NCI-H748 (cell line): ENCODE measurements at regions not wholly inside any gene's neighbourhood (a gene's known extent, or its start where the extent isn't known, plus 50 kb on each side); places are given as distances from the start of the nearest gene placed in this dataset.

Source experiments
- DNase-seq: peaks from one replicate; lab custom pipeline; 2025; ENCODE audit not compliant: unreplicated experiment; lab: John Stamatoyannopoulos, UW

DNA sequence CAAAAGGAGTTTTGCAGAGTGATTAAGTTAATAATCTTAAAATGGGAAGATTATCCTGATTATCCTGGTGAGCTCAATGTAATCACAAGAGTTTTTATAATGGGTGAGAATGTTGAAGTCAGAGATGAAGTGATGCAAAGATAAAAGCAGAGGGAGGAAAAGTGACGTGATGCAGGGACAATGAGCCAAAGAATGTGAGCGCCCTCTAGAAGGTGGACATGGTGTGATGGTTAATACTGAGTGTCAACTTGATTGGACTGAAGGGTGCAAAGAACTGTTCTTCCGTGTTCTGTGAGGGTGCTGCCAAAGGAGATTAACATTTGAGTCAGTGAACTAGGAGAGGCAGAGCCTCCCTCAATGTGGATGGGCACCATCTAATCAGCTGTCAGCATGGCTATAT lies 569.6 kb upstream of the AGTR1 start:
- DNase-seq: peak; percentile 2

DNA sequence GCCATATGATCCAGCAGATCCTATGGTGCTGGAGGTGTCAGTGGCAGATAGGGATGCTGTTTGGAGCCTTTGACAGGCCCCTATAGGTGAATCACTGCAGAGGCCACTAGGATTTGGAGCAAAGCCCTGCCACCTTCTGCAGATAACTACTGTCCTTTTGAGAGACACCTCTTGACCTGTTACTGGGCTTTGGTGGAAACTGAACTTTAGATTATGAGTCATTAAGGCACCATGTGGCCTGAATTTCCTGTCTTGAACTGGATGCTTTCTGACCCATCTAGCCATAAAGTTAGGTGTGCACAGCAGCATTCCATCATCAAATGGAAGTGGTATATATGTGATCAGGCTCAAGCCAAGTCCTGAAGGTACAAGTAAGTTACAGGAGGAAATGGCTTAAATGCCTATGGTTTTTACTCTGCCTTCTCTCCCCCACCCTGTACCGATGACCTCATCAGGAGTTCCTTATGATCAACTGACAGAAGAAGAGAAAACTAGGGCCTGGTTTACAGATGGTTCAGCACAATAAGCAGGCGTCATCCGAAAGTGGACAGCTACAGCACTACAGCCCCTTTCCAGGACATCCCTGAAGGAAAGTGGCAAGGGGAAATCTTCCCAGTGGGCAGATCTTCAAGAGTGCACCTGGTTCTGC lies 565.6 kb upstream of the AGTR1 start:
- DNase-seq: no peak

DNA sequence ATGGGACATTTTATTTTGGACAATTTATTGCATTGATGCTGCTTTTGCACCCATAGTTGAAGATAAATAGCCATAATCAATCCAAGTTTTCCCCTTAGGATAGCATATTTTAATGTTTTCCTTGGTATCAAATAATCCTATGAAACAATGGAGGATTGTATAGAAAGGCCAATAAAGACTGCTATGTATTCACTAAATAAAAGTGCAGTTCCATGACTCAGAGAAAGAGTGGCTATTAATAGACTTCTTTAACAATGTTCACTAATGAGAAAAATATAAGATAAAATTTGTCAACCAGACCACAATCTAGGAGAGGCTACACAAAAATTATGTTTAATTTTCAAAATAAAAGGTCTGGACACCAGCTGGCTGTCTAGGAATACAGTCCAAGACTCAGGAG lies 560.9 kb upstream of the AGTR1 start:
- DNase-seq: no peak

DNA sequence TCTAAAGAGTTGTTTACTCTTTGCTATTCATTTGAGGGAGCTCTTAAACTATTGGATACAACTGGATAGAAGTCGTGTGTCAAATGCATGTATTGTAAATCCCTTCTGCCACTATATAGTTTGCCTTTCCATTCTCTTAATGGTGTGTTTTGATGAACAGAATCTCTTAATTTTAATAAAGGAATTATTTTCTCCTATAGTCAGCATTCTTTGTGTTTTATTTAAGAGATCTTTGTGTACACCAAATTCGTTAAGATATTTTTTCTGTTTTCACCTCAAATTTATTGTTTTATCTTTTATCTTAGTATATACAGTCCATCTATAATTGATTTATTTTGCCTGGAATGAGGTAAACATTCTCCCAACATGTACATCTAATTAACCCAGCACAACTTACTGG lies 551.5 kb upstream of the AGTR1 start:
- DNase-seq: no peak

DNA sequence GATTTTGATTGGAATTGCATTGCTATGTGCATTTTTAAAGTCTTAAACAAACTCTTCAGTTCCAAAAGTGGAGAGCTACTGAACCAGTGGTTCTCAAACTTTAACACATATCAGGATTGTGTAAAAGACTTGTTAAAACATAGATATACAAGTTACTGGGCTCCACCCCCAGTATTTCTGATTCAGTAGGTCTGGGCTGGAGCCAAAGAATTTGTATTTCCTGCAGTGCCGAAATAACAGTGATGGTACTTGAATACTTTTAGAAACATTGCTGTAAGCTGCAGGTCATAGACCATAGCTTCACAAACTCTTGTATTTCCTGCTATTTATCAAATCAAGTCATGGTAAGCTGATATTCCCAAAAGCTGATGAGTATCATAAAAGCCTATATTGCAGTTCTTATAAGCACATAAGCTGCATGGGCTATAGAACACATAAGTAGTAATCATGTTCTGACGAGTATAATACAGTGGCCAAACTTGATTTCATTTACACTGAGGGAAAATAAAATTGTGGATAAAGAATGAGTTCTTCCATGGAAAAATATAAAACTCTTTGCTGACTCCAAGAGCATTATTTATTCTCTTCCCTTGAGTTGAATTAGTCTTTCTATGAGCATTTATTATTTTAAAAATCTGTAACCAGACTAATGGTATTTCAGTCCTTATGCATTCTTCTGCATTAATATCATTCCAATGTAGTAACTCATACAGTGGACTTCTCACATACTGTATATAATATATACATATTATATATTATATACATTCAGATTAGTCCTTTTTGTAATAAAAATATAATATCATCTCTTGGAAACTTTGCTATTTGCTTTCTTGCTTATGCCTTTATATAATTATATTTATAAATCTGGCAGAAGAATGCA lies 550.5 kb upstream of the AGTR1 start:
- no peak for DNase-seq

DNA sequence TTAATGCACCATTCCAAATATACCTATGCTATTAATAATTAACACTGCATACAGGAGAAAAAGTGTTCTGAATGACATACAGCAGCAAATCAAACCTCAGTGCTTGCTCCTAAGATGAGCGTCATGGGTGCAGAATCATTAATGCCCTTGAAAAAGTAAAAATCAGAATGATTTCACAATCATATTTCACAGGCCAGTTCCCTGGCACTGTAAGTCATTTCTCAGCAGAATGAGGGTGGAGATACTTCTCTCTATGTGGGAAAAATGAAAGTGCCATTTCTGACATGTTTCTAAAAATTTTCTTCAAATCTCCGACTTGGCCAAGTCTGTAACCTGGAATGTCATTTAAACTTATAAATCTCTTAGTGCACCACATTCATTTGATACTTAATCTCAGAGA lies 549.8 kb upstream of the AGTR1 start:
- no peak for DNase-seq

DNA sequence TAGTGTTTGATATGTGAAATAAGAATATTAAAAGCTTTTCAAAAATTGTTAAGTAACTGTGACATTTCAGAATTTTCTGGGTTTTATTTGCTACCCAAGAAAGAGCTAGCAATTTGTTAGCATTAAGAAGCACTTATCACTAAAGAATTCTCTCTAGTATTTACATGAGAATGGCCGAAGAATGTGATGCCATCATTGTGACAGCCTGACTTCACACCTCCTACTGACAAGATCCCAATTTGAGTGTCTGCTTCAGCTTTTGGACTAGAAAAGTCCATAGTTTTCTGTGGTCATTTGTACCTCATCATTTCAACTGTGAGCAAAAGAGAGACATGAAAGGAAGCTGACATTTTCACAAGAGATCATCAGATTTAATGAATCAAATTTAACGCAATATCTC lies 548.1 kb upstream of the AGTR1 start:
- no peak for DNase-seq

DNA sequence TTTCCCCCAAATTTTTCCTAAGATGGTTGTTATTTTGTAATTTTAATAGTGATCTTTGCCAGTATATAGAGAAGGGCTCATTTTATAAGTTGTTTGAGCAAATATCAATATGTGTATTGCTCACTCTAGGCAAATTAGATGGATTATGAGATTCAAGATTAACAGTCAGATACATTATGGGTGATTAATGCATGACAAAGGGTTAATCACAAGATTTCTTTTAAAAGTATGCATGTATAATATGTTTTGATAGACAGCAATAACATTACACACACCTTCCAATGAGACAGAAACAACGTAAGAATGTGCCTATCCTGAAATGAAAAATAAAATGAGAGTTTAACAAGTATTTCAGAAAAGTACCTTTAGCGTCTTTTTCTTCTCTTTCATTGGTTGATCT lies 547.6 kb upstream of the AGTR1 start:
- no peak for DNase-seq

DNA sequence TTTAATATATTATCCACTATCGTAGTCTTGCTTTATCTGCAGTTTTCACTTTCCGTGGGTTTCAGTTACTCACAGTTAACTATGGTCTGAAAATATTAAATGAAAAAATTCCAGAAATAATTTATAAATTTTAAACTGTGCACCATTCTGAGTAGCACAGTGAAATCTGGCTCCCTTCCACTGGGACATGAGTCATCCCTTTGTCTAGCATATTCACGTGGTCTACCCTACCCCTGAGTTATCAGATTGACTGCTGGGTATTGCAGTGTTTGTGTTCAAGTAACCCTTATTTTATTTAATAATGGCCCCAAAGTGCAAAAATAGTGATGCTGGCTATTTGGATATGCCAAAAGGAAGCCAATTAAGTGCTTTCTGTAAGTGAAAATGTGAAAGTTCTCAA lies 539.5 kb upstream of the AGTR1 start:
- DNase-seq: no peak

DNA sequence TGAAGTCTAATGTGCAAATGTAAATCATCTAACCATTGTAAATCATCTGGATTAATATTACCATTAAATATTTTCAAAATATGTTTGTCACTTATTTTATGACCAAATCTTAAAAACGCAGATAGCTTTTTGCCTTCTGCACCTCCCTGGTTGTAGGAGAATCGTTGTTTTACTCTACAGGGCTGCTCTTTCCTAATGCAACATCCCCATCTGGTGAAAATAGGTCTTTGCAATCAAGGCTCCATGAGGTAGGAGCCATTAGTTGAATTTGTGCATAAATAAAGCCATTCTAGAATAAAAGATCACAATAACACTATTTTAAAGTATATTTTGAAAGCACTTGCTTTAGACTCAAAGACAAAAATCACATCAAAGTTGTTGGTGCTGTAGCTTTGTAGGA lies 535.6 kb upstream of the AGTR1 start:
- DNase-seq: no peak

DNA sequence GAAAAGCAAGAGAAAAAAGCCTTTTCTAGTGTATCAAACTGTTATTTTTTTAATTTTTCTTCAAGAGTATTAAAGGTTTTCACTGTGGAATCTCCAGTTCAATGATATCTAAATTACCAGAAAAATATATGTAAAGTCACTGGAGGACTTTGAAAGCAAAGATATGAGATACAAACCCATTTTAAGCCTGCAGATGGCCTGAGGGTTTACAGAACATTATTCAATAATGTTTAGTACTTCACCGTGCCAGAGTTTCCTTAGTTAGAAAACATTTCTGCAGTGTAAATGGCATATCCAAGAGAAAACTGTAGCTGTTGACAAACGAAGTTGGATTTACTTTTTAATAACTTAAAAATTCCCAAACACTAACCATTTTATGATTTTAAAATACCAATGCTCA lies 529.4 kb upstream of the AGTR1 start:
- no peak for DNase-seq

DNA sequence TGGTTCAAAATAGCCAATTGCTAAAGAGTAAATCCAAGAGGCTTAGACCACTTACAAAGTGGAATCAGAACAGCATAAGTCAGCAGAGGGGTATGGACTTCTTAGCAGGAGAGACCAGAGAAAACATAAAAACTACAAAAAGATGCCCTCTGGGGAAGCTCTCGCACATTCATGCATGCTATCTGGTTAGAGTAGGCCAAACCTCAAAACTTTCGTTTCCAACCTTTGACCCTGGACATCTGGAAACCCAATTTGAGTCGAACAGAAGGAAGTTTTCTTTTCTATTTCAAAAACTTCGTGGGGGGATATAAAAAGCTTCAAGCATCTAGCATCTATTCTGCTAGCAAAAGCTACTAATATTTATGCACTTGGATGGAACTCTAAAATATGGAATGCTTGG lies 523.9 kb upstream of the AGTR1 start:
- no peak for DNase-seq

DNA sequence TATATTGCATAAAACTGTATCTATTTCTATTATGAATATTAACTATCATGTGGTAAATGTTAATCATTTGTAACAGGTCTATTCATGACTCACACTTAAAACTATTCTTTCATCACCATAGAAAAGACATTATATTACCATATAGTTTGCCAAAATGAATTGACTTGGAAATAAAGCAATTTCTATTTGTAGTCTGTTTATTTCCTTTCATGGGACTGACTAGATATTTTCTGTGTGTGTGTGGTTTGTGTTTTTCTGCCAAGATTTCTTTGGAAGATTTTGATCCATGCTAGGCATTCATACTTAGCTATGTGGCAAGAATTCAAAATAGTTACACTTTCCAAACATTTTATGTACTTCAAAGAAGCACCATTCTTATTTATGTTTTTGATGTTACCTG lies 522.5 kb upstream of the AGTR1 start:
- no peak for DNase-seq

DNA sequence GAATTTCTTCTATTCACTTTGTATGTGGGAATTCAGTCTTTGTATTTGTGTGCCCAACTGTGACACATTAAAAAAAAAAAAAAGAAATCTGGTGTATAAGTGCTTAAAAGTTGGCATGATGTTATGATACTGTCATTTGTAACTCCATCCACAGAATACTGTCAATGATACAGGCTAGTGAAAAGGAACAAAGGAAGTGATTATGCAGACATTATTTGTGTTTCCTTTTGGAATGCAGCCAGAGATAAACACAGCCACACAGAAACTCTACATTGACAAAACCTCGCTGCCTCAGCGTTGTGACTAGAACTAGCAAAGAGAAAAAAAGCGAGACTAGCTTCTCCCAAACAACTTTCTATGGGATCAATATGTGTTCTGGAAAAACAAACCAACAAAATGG lies 519.2 kb upstream of the AGTR1 start:
- peak; percentile 89 for DNase-seq

DNA sequence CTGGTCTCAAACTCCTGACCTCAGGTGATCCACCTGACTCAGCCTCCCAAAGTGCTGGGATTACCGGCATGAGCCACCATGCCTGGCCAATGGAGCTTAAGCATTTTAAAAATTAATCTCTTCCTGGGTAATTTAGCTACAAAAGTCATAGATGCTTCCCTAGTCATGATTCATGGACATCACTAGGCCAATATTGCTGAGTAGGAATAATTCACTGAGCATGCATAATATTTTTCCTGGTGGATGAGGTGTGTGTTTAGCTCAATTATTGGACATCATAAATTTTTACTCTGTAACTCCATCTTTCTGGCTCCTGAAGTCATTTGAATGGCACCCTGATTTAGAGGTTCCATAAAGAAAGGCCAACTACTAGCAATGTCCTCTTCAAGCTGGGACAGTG lies 512.9 kb upstream of the AGTR1 start:
- no peak for DNase-seq

DNA sequence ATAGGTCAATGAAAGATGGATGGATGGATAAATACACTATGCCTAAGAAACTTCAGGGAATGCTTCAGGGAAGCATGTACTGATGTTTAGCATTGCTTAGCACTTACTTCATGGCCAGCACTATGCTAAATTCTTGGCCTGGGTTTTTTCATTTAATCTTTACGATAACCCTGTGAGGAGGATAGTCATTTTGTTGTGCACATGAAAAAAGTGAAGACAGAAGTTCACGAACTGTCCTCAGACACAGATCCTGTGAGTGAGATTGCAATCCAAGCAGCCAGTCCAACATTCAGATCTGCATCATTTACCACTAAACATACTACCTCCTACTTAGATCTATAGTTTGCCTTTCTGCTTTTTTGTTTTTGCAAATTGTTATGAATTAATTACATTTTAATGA lies 510.8 kb upstream of the AGTR1 start:
- DNase-seq: no peak

DNA sequence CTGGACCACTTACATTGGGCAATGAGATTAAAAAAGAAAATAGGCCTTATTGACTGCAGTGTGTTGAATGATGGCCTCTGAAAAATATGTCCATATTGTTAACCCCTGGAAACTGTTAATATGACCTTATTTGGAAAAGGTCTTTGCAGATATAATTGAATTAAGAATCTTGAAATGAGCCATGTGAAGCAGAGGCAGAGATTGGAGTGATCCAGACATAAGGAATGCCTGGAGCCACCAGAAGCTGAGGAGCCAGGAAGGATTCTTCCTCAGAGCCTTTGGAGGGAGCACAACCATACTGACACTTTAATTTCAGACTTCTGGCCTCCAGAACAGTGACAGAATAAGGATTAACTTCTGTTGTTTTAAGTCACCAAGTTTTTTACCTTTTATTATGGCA lies 510.4 kb upstream of the AGTR1 start:
- DNase-seq: no peak

DNA sequence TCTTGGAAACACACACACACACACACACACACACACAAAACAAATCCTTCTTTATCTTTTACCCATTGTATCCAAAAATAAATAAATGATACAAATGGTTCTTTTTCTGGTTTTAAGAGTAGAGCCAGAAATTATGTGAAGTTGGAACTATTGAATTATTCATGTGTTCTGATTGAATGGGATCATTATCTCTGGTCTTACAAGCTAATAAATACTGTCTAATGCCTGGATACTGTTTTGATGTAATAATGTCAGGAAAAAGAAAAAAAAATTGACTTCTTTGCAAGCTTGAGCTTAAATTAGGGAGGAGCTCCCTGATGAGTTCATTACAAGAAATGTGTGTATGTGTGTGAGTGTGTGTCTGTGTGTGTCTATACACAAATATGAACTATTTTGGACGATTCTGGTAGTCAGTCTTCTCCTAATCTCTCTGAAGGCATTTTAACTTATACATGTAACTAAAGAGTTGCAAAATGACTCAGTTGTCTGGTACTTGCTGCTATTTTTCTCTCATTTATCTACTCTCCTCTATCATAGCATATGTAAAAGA lies 507.2 kb upstream of the AGTR1 start:
- no peak for DNase-seq

DNA sequence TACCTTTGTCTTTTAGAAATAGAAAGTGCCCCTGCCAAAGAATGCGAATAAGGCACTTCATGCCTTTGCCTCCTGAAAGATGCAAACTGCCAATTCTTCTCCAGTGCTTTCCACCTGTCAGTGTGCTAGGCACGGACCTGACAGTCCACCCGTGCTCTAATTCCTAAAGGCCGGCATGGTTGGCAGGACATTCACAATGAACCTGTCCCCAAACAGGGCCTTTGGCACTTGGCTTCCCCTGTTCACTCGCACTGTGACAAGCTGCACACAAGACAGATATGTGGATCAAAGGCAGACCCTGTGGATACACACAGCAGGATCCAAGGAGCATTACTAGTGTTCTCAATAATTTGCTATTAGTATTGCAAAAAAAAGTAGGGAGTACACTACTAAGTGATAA lies 505.7 kb upstream of the AGTR1 start:
- no peak for DNase-seq

DNA sequence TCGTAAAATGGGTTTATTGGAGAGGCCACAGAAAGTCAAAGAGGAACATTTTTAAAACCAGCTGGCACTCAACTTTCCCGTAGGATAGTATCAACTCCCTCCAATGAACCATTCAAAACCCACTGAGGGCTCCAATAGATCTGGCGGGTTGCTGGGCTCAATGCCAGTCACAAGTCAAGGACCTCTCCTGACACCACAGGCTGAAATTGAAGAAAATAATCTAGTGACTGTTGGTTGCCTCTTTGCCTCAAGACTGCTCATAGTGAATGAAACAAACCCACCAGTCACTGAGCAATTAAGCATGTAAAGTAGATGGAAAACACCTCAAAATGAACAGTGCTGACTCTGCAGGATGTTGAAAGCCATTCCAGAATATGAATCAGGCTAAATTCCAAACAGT lies 500.6 kb upstream of the AGTR1 start:
- no peak for DNase-seq

DNA sequence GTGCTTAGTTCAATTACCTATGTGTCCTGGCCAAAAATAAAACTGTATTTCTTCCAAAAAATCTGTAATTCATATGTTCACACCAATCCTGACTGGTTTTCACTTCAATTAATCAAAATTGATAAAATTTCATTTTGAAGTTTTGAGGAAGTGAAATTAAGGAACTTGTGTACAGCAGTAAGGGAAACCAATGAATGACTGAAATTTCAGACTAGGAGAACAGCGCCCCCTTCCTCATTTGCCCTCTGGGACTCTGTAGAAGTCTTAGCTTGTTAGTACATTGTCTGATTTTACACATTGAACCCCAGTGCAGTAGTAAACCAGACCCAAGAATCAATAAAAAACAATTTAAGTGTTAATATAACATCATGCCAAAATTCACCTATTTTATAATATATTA lies 495.3 kb upstream of the AGTR1 start:
- peak; percentile 1 for DNase-seq

DNA sequence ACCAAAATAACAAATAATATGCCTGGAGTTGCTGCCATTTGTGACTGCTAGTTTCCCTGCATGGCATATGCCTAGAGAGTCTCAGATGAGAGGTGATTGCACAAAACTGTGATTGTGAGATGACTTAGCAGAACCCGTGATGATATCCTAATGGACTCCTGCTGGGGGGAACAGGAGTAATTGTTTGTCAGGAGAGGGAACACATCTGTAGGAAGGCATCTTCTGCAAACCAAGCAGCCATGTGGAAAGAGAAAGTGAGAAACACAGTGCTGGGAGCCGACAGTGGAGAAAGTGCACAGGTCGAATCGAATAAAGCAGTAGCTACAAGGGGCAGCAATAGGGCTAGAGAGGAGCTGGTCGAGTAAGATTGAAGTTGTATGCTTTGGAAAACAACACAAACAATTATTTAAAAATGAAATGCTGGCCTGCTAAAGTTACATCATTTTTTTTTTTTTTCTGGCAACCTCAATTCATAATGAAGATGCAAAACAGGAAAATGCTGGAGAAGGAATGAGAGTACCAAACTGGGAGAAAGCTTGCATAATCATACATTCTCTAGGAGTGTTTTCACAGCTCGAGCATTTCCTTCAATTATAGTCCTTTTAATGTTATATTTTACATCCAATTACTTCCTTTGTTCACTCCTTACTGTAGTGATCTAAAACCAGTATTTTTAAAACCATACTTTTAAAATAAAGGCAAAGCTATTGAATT lies 494.2 kb upstream of the AGTR1 start:
- peak; percentile 59 for DNase-seq
